ENCODE measurements at regions not wholly inside any gene's neighbourhood (a gene's known extent, or its start where the extent isn't known, plus 50 kb on each side); places are given as distances from the start of the nearest gene placed in this dataset.

- Histone ChIP-seq H3K79me1 (ENCODE audit: insufficient read depth, low read depth, low read length, poor library complexity, severe bottlenecking) (no peaks in the 10 kb centered on the region), H4K8ac (replicated peaks; ENCODE audit: insufficient read length, low read depth, low read length) (no peak overlapping the region), H4K20me1 (ENCODE audit: control insufficient read depth, insufficient read depth, insufficient read length) (no peaks in the 10 kb centered on the region), H3K4ac (ENCODE audit: low read depth, low read length) (no peak overlapping the region), H2AK5ac (ENCODE audit: insufficient read length, low read length) (no peak overlapping the region), H4K91ac (ENCODE audit: insufficient read length, low read depth, low read length) (no peak overlapping the region), H3K27ac (ENCODE audit: insufficient read length, low read depth, low read length) (no peak overlapping the region), H3K79me2 (ENCODE audit: insufficient read depth, low read length) (no peaks in the 10 kb centered on the region), H4K5ac (ENCODE audit: insufficient read length, low read depth, low read length) (no peak overlapping the region), H3K9me3 (ENCODE audit: control insufficient read depth, low read depth, low read length) (no peaks in the 10 kb centered on the region), H3K27me3 (ENCODE audit: insufficient read depth, low read length) (no peaks in the 10 kb centered on the region), H3K4me1 (ENCODE audit: insufficient read depth, low read length) (no peaks in the 10 kb centered on the region), H3K4me2 (ENCODE audit: insufficient read depth, insufficient read length, low read length) (no peak overlapping the region), H2BK15ac (ENCODE audit: low read depth, low read length) (no peak overlapping the region), H2AFZ (ENCODE audit: low read length) (no peak overlapping the region), H2BK20ac (ENCODE audit: low read depth, low read length, poor library complexity, severe bottlenecking) (no peak overlapping the region), H3T11ph (ENCODE audit: low read length) (no peak overlapping the region), H2BK120ac (ENCODE audit: low read depth, low read length, poor library complexity, severe bottlenecking) (no peak overlapping the region), H3K23ac (ENCODE audit: insufficient read length, low read depth, low read length) (no peak overlapping the region), H3K56ac (ENCODE audit: insufficient read length, low read depth, low read length) (no peak overlapping the region), H3K23me2 (ENCODE audit: insufficient read length, low read depth, low read length, poor library complexity, severe bottlenecking) (no peaks in the 10 kb centered on the region), H2BK12ac (ENCODE audit: insufficient read length, low read depth, low read length) (no peak overlapping the region), H2BK5ac (ENCODE audit: insufficient read length, low read length) (no peak overlapping the region), H3K18ac (ENCODE audit: insufficient read length, low read depth, low read length) (no peak overlapping the region), H3K9ac (ENCODE audit: extremely low read depth, insufficient read length, low read length) (no peak overlapping the region), H3K14ac (ENCODE audit: insufficient read depth, low read length) (no peak overlapping the region)
- WGBS (ENCODE audit: extremely low coverage, insufficient read length, low lambda C conversion rate), result no CpG with 5 or more reads among the region's 2 CpGs
- H3K9me3 Mint-ChIP-seq, result no peaks in the 10 kb centered on the region
- peaks cover 1% of the 10 kb centered on the region for H3K27me3 Mint-ChIP-seq (ENCODE audit: low read depth)
- H3K4me1 Mint-ChIP-seq, result no peaks in the 10 kb centered on the region
- no peak overlapping the region; a peak in 1 of 7 replicates for H3K27ac Mint-ChIP-seq
- no peak for TF ChIP-seq CTCF (conservative IDR thresholded peaks at IDR 0.05)
- H3K4me3 Mint-ChIP-seq, result no peak overlapping the region
- H3K36me3 Mint-ChIP-seq (ENCODE audit: insufficient read depth in 1 of 3, low read depth in 3 of 3), result no peaks in the 10 kb centered on the region
- DNase-seq, result no peak
These were observed 149.9 kb downstream of the SPATA19 start for GRCh38 chr11:133695387-133695786.

Measured in H9 (cell line).